H1 (cell line): ENCODE measurements at regions not wholly inside any gene's neighbourhood (a gene's known extent, or its start where the extent isn't known, plus 50 kb on each side); places are given as distances from the start of the nearest gene placed in this dataset.

Experiments
- CTCF ChIA-PET: fragments of 300-600 bp; sonication (Branson Sonifier 250); formaldehyde crosslinking; loops from one replicate; lab custom pipeline; 2021; ENCODE audit not compliant: partially characterized antibody; lab: Charles Lee
- POLR2A ChIA-PET: fragments of 300-600 bp; sonication (Branson Sonifier 250); formaldehyde crosslinking; loops from one replicate; lab custom pipeline; 2021; ENCODE audit warnings: inconsistent platforms; ENCODE audit not compliant: partially characterized antibody; lab: Charles Lee
- DNase-seq, 2 experiments: peaks; one replicate each; pipeline versions ENCODE4 v3.0.0 to v3.0.0-alpha.2; 2010 to 2022; ENCODE audit warnings: low spot score in 2 of 2, low read depth in 1 of 2, mixed read lengths in 1 of 2
- FAIRE-seq: peaks from 2 replicates; lab custom pipeline; 2011; peaks lifted over from hg19 to GRCh38; lab: Jason Lieb, UNC
- H2AFZ ChIP-seq: 2 replicates; pipeline ENCODE4 v1.8.1; 2012; ENCODE audit warnings: low read length, inconsistent platforms
- H2AK5ac ChIP-seq: 2 replicates; pipeline ENCODE4 v1.6.1; 2013; ENCODE audit warnings: low read depth, low read length
- H2BK120ac ChIP-seq: replicated peaks from 2 replicates; pipeline ENCODE3; 2013; ENCODE audit warnings: low read depth, low read length, inconsistent platforms
- H2BK12ac ChIP-seq: 2 replicates; pipeline ENCODE4 v1.6.1; 2013; ENCODE audit warnings: low read depth, low read length
- H2BK15ac ChIP-seq: 2 replicates; pipeline ENCODE4 v1.6.1; 2013; ENCODE audit warnings: low read length
- H2BK20ac ChIP-seq: 2 replicates; pipeline ENCODE4 v1.6.1; 2013; ENCODE audit warnings: low read length
- H2BK5ac ChIP-seq: 2 replicates; pipeline ENCODE4 v1.6.1; 2013; ENCODE audit warnings: low read depth, low read length
- H3K14ac ChIP-seq: 2 replicates; pipeline ENCODE4 v1.6.1; 2013; ENCODE audit warnings: inconsistent platforms; ENCODE audit not compliant: insufficient read length
- H3K18ac ChIP-seq: 2 replicates; pipeline ENCODE4 v1.6.1; 2013; ENCODE audit warnings: low read length; ENCODE audit errors: extremely low read depth
- H3K23ac ChIP-seq: 2 replicates; pipeline ENCODE4 v1.6.1; 2013; ENCODE audit warnings: inconsistent platforms; ENCODE audit not compliant: insufficient read length
- H3K23me2 ChIP-seq: 2 replicates; pipeline ENCODE4 v1.6.1; 2013; ENCODE audit warnings: low read depth, low read length
- H3K27ac ChIP-seq: 2 replicates; pipeline ENCODE4 v1.6.1; 2011; ENCODE audit warnings: low read depth, low read length, inconsistent platforms
- H3K27me3 ChIP-seq, 4 experiments: replicated peaks in 1 of 4; 1 replicate in 1 of 4; 2 replicates in 3 of 4; pipeline versions ENCODE4 v1.6.1 to v1.8.1; 2011 to 2013; ENCODE audit warnings: low read length in 3 of 4, mild to moderate bottlenecking in 3 of 4, inconsistent platforms in 2 of 4, mixed read lengths in 2 of 4, moderate library complexity in 1 of 4; ENCODE audit not compliant: control insufficient read depth in 3 of 4, insufficient read depth in 3 of 4; ENCODE audit errors: extremely low read depth in 1 of 4
- H3K36me3 ChIP-seq, 4 experiments: 2 replicates each; pipeline versions ENCODE4 v1.6.1 to v1.8.1; 2011 to 2013; ENCODE audit warnings: mild to moderate bottlenecking in 4 of 4, low read length in 3 of 4, moderate library complexity in 2 of 4, control low read depth in 1 of 4, inconsistent platforms in 1 of 4; ENCODE audit not compliant: insufficient read depth in 4 of 4, control insufficient read depth in 2 of 4
- H3K4ac ChIP-seq: replicated peaks from 2 replicates; pipeline ENCODE3; 2013; ENCODE audit warnings: low read length, low read depth, mixed read lengths, inconsistent platforms; ENCODE audit not compliant: insufficient read length
- H3K4me1 ChIP-seq, 4 experiments: replicated peaks in 1 of 4; 1 replicate in 1 of 4; 2 replicates in 3 of 4; pipeline versions ENCODE4 v1.6.1 to v1.8.1; 2011 to 2013; ENCODE audit warnings: low read length in 3 of 4, inconsistent platforms in 2 of 4, mixed read lengths in 1 of 4; ENCODE audit not compliant: insufficient read depth in 4 of 4, control insufficient read depth in 3 of 4
- H3K4me2 ChIP-seq, 2 experiments: 2 replicates each; pipeline versions ENCODE4 v1.6.1 to v1.8.1; 2011 to 2013; ENCODE audit warnings: low read depth in 2 of 2, low read length in 2 of 2, control low read depth in 1 of 2, inconsistent platforms in 1 of 2, mild to moderate bottlenecking in 1 of 2; ENCODE audit not compliant: insufficient read depth in 1 of 2
- H3K4me3 ChIP-seq, 4 experiments: fragments of 200-600, 300-600 bp in 1 of 4; sonication (generic), shearing (Covaris generic), sonication (Bioruptor Twin) in 1 of 4; 2 replicates each; pipeline versions ENCODE4 v1.5.1 to v1.8.1; 2011 to 2016; ENCODE audit warnings: low read length in 4 of 4, low read depth in 3 of 4, control low read depth in 2 of 4, inconsistent platforms in 2 of 4, mild to moderate bottlenecking in 2 of 4, mixed read lengths in 1 of 4, moderate library complexity in 1 of 4; ENCODE audit not compliant: insufficient read depth in 2 of 4; ENCODE audit errors: extremely low read depth in 1 of 4
- H3K56ac ChIP-seq: replicated peaks from 2 replicates; pipeline ENCODE3; 2013; ENCODE audit warnings: low read depth, mild to moderate bottlenecking, mixed read lengths, low read length, inconsistent platforms; ENCODE audit not compliant: insufficient read length
- H3K79me1 ChIP-seq: 2 replicates; pipeline ENCODE4 v1.6.1; 2013; ENCODE audit warnings: low read depth, low read length, control low read depth
- H3K79me2 ChIP-seq, 2 experiments: 2 replicates each; pipeline versions ENCODE4 v1.6.1 to v1.8.1; 2012 to 2013; ENCODE audit warnings: low read length in 2 of 2, mild to moderate bottlenecking in 2 of 2, inconsistent platforms in 1 of 2; ENCODE audit not compliant: insufficient read depth in 2 of 2, control insufficient read depth in 1 of 2
- H3K9ac ChIP-seq, 4 experiments: replicated peaks in 1 of 4; 1 replicate in 1 of 4; 2 replicates in 3 of 4; pipeline versions ENCODE4 v1.6.1 to v1.8.1; 2011 to 2013; ENCODE audit warnings: low read depth in 3 of 4, low read length in 3 of 4, control low read depth in 2 of 4, mild to moderate bottlenecking in 2 of 4, moderate library complexity in 2 of 4, inconsistent platforms in 1 of 4; ENCODE audit errors: extremely low read depth in 1 of 4
- H3K9me3 ChIP-seq, 2 experiments: 2 replicates each; pipeline versions ENCODE4 v1.6.1 to v1.8.1; 2012 to 2013; ENCODE audit warnings: mild to moderate bottlenecking in 2 of 2, moderate library complexity in 2 of 2, control low read depth in 1 of 2, inconsistent platforms in 1 of 2, low read depth in 1 of 2, low read length in 1 of 2, mixed read lengths in 1 of 2; ENCODE audit not compliant: insufficient read depth in 2 of 2
- H4K20me1 ChIP-seq, 2 experiments: replicated peaks in 1 of 2; 2 replicates each; pipeline versions ENCODE3 to v1.8.1; 2011 to 2013; ENCODE audit warnings: inconsistent platforms in 2 of 2, low read length in 2 of 2, mild to moderate bottlenecking in 1 of 2; ENCODE audit not compliant: insufficient read depth in 2 of 2, control insufficient read depth in 1 of 2
- H4K5ac ChIP-seq: 2 replicates; pipeline ENCODE4 v1.6.1; 2013; ENCODE audit warnings: low read length, low read depth, mixed read lengths, inconsistent platforms; ENCODE audit not compliant: insufficient read length
- H4K8ac ChIP-seq: 2 replicates; pipeline ENCODE4 v1.8.0; 2013; ENCODE audit warnings: mild to moderate bottlenecking, moderate library complexity, low read length, inconsistent platforms; ENCODE audit not compliant: insufficient read depth; ENCODE audit errors: extremely low read depth
- H4K91ac ChIP-seq: replicated peaks from 2 replicates; pipeline ENCODE3; 2013; ENCODE audit warnings: low read length, mixed read lengths, inconsistent platforms; ENCODE audit not compliant: insufficient read length
- BRCA1 ChIP-seq: IDR thresholded peaks from 2 replicates; pipeline ENCODE4 v1.6.1; 2012; ENCODE audit warnings: low read depth, low read length, improper control_type of control experiment
- EP300 ChIP-seq, 2 experiments: IDR thresholded peaks; 1 replicate in 1 of 2; 2 replicates in 1 of 2; pipeline ENCODE4 v1.6.1; 2011 to 2012; ENCODE audit warnings: low read depth in 2 of 2, low read length in 2 of 2, mild to moderate bottlenecking in 2 of 2, borderline replicate concordance in 1 of 2, inconsistent platforms in 1 of 2, moderate library complexity in 1 of 2
- EZH2 ChIP-seq: fragments of 200-600 bp; sonication (generic); IDR thresholded peaks from 2 replicates; pipeline ENCODE4 v1.7.1; 2012; ENCODE audit warnings: low read depth, mild to moderate bottlenecking, moderate library complexity, low read length, inconsistent platforms; ENCODE audit not compliant: severe bottlenecking
- GTF2F1 ChIP-seq: IDR thresholded peaks from 2 replicates; pipeline ENCODE4 v1.6.1; 2012; ENCODE audit warnings: low read depth, low read length, improper control_type of control experiment, borderline replicate concordance
- HDAC2 ChIP-seq, 2 experiments: fragments of 300-600 bp in 1 of 2; sonication (generic) in 1 of 2; IDR thresholded peaks; 2 replicates each; pipeline ENCODE4 v1.6.1; 2011 to 2012; ENCODE audit warnings: low read depth in 2 of 2, low read length in 2 of 2, mild to moderate bottlenecking in 2 of 2, moderate library complexity in 2 of 2, borderline replicate concordance in 1 of 2, inconsistent platforms in 1 of 2
- KDM5A ChIP-seq: fragments of 200-600 bp; IDR thresholded peaks from 2 replicates; pipeline ENCODE4 v1.7.1; 2012; ENCODE audit warnings: mild to moderate bottlenecking, low read length, inconsistent platforms, mixed read lengths
- NANOG ChIP-seq: IDR thresholded peaks from 2 replicates; pipeline ENCODE4 v1.6.1; 2011; ENCODE audit warnings: low read length, low read depth, mild to moderate bottlenecking, inconsistent platforms; ENCODE audit not compliant: insufficient read depth, poor library complexity, severe bottlenecking
- RAD21 ChIP-seq, 2 experiments: IDR thresholded peaks in 1 of 2; conservative IDR thresholded peaks in 1 of 2; 2 replicates each; pipeline ENCODE4 v1.6.1; 2011; ENCODE audit warnings: low read depth in 2 of 2, low read length in 2 of 2, improper control_type of control experiment in 1 of 2, inconsistent platforms in 1 of 2, mild to moderate bottlenecking in 1 of 2, moderate library complexity in 1 of 2
- RFX5 ChIP-seq: IDR thresholded peaks from 2 replicates; pipeline ENCODE4 v1.6.1; 2011; ENCODE audit warnings: low read depth, low read length, improper control_type of control experiment, borderline replicate concordance
- SRF ChIP-seq: IDR thresholded peaks from 2 replicates; pipeline ENCODE4 v1.6.1; 2011; ENCODE audit warnings: mild to moderate bottlenecking, low read depth, low read length, moderate library complexity
- WGBS, 2 experiments: shearing (Covaris generic) in 1 of 2; methylation state at CpG; one replicate each; pipeline versions ENCODE4 v1.1.6 to v1.1.7; 2013 to 2015; ENCODE audit warnings: low lambda C conversion rate in 2 of 2, mixed read lengths in 2 of 2, inconsistent platforms in 1 of 2, low coverage in 1 of 2, missing lambda C conversion rate in 1 of 2; ENCODE audit not compliant: insufficient replicate concordance in 2 of 2, insufficient coverage in 1 of 2, insufficient read length in 1 of 2; ENCODE audit errors: extremely low coverage in 1 of 2, missing lambda C conversion rate in 1 of 2; 5-methylcytosine and 5-hydroxymethylcytosine counted together
- TF ChIP-seq, protein P1 (sequence below), 3 experiments: IDR thresholded peaks; 1 replicate in 2 of 3; 2 replicates in 1 of 3; pipeline versions ENCODE4 v1.5.1 to v1.6.1; 2011; ENCODE audit warnings: low read length in 3 of 3, mild to moderate bottlenecking in 3 of 3, inconsistent platforms in 2 of 3, low read depth in 1 of 3, moderate library complexity in 1 of 3; ENCODE audit not compliant: insufficient read depth in 1 of 3; ENCODE audit errors: control extremely low read depth in 1 of 3

GRCh38 chr4:102139132-102139573 is 206.1 kb downstream of the SLC39A8 start:
- peak overlapping the region; percentile 50; the same call in 1 of the 2 replicates for H2AFZ ChIP-seq
- H3K36me3 ChIP-seq, result no peaks in the 10 kb centered on the region
- H3K14ac ChIP-seq, result no peak overlapping the region
- H3K56ac ChIP-seq, result no peak overlapping the region
- no peaks in the 10 kb centered on the region for H4K20me1 ChIP-seq
- no peaks in the 10 kb centered on the region for H3K79me2 ChIP-seq
- no peak overlapping the region for H4K8ac ChIP-seq
- no peak overlapping the region for H3K23ac ChIP-seq
- ChIA-PET CTCF (no interaction called here), POLR2A (no interaction called here)
- H3K4me3 ChIP-seq, result no peak overlapping the region
- H3K27ac ChIP-seq, result no peak overlapping the region
- FAIRE-seq, result no peak
- no peak for TF ChIP-seq GTF2F1
- TF ChIP-seq, protein P1, sequence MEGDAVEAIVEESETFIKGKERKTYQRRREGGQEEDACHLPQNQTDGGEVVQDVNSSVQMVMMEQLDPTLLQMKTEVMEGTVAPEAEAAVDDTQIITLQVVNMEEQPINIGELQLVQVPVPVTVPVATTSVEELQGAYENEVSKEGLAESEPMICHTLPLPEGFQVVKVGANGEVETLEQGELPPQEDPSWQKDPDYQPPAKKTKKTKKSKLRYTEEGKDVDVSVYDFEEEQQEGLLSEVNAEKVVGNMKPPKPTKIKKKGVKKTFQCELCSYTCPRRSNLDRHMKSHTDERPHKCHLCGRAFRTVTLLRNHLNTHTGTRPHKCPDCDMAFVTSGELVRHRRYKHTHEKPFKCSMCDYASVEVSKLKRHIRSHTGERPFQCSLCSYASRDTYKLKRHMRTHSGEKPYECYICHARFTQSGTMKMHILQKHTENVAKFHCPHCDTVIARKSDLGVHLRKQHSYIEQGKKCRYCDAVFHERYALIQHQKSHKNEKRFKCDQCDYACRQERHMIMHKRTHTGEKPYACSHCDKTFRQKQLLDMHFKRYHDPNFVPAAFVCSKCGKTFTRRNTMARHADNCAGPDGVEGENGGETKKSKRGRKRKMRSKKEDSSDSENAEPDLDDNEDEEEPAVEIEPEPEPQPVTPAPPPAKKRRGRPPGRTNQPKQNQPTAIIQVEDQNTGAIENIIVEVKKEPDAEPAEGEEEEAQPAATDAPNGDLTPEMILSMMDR (IDR thresholded peaks at IDR 0.05; ENCODE audit: control extremely low read depth in 1 of 3, insufficient read depth in 1 of 3, low read depth in 1 of 3, low read length in 3 of 3), result no peak
- no peak for TF ChIP-seq EP300 (IDR thresholded peaks at IDR 0.05; ENCODE audit: borderline replicate concordance in 1 of 2, low read depth in 2 of 2, low read length in 2 of 2)
- no peak for TF ChIP-seq NANOG
- TF ChIP-seq KDM5A, result no peak
- TF ChIP-seq EZH2, result no peak
- no peak for TF ChIP-seq RFX5
- TF ChIP-seq BRCA1, result no peak
- TF ChIP-seq RAD21 (IDR thresholded peaks at IDR 0.05 in 1 of 2, conservative IDR thresholded peaks at IDR 0.05 in 1 of 2; ENCODE audit: low read depth in 2 of 2, low read length in 2 of 2), result no peak
- no peak for TF ChIP-seq HDAC2 (IDR thresholded peaks at IDR 0.05; ENCODE audit: borderline replicate concordance in 1 of 2, low read depth in 2 of 2, low read length in 2 of 2)
- TF ChIP-seq SRF, result no peak
- H3K79me1 ChIP-seq, result no peaks in the 10 kb centered on the region
- no peak overlapping the region for H2BK5ac ChIP-seq
- H2BK20ac ChIP-seq, result no peak overlapping the region
- H3K4me2 ChIP-seq, result no peak overlapping the region
- no peaks in the 10 kb centered on the region; the same call in 1 of the 2 replicates for H3K23me2 ChIP-seq
- no peaks in the 10 kb centered on the region for H3K4me1 ChIP-seq
- no peak overlapping the region for H3K4ac ChIP-seq
- no peak overlapping the region for H2BK12ac ChIP-seq
- H4K91ac ChIP-seq, result no peak overlapping the region
- no peaks in the 10 kb centered on the region for H3K27me3 ChIP-seq
- no peak overlapping the region for H2BK120ac ChIP-seq
- H3K9me3 ChIP-seq, result no peaks in the 10 kb centered on the region
- H2BK15ac ChIP-seq, result no peak overlapping the region
- no peak overlapping the region for H3K9ac ChIP-seq
- H4K5ac ChIP-seq, result no peak overlapping the region
- H3K18ac ChIP-seq, result no peak overlapping the region
- 95% methylated on average over 2 of the region's 2 CpGs; no CpG with 5 or more reads in 1 of the 2 experiments for WGBS, 2 experiments
- no peak for DNase-seq
- H2AK5ac ChIP-seq, result no peak overlapping the region
